ENCODE measurements at regions not wholly inside any gene's neighbourhood (a gene's known extent, or its start where the extent isn't known, plus 50 kb on each side); places are given as distances from the start of the nearest gene placed in this dataset.

- Histone ChIP-seq H3K27ac (no peak overlapping the region), H3K9me3 (no peaks in the 10 kb centered on the region), H3K4me3 (no peak overlapping the region), H3K36me3 (no peaks in the 10 kb centered on the region), H3K27me3 (no peaks in the 10 kb centered on the region), H3K4me1 (no peaks in the 10 kb centered on the region)
- WGBS, 2 donors (ENCODE audit: low coverage in 1 of 2), result 81 to 83% methylated on average over 2 to 3 of the region's 3 CpGs
- TF ChIP-seq POLR2AphosphoS5 (IDR thresholded peaks at IDR 0.05), result no peak
- no peak for TF ChIP-seq POLR2A (IDR thresholded peaks at IDR 0.05)
- TF ChIP-seq CTCF (IDR thresholded peaks at IDR 0.05), result no peak
- TF ChIP-seq EP300 (IDR thresholded peaks at IDR 0.05), result no peak
- no peak for ATAC-seq
Measured at GRCh38 chr2:36277146-36277808, 78.3 kb upstream of the CRIM1 start.

GRCh38 chr2:36271266-36271665, 84.3 kb upstream of the CRIM1 start:
- no peaks in the 10 kb centered on the region for H3K4me1 ChIP-seq
- peaks cover 0 to 11% (median 0%) of the 10 kb centered on the region in 3 donors for H3K9me3 ChIP-seq
- no peak overlapping the region for H3K4me3 ChIP-seq
- TF ChIP-seq CTCF (IDR thresholded peaks at IDR 0.05) (no peak), POLR2AphosphoS5 (IDR thresholded peaks at IDR 0.05) (no peak), POLR2A (IDR thresholded peaks at IDR 0.05) (no peak), EP300 (IDR thresholded peaks at IDR 0.05) (no peak)
- no peaks in the 10 kb centered on the region for H3K36me3 ChIP-seq
- 72 to 78% methylated on average over 1 of the region's 1 CpG for WGBS, 2 donors (ENCODE audit: low coverage in 1 of 2)
- H3K27me3 ChIP-seq, result no peaks in the 10 kb centered on the region
- H3K27ac ChIP-seq, result no peak overlapping the region
- ATAC-seq, result no peak

- Histone ChIP-seq H3K4me3 (no peak overlapping the region), H3K27me3 (no peaks in the 10 kb centered on the region), H3K4me1 (no peaks in the 10 kb centered on the region), H3K9me3 (peaks cover 0 to 11% (median 0%) of the 10 kb centered on the region in 3 donors), H3K27ac (no peak overlapping the region), H3K36me3 (no peaks in the 10 kb centered on the region)
- TF ChIP-seq POLR2AphosphoS5 (IDR thresholded peaks at IDR 0.05) (no peak), CTCF (IDR thresholded peaks at IDR 0.05) (no peak), POLR2A (IDR thresholded peaks at IDR 0.05) (no peak), EP300 (IDR thresholded peaks at IDR 0.05) (no peak)
- no peak for ATAC-seq
- WGBS, 2 donors (ENCODE audit: low coverage in 1 of 2), result 47 to 77% methylated on average over 3 to 5 of the region's 5 CpGs
Measured at GRCh38 chr2:36270758-36271157, 84.8 kb upstream of the CRIM1 start.

- peaks cover 0 to 11% (median 0%) of the 10 kb centered on the region in 3 donors for H3K9me3 ChIP-seq
- no peak for TF ChIP-seq POLR2A (IDR thresholded peaks at IDR 0.05)
- TF ChIP-seq EP300 (IDR thresholded peaks at IDR 0.05), result no peak
- no peak for TF ChIP-seq POLR2AphosphoS5 (IDR thresholded peaks at IDR 0.05)
- no peak for TF ChIP-seq CTCF (IDR thresholded peaks at IDR 0.05)
- no peak overlapping the region for H3K4me3 ChIP-seq
- no peak overlapping the region for H3K27ac ChIP-seq
- ATAC-seq, result no peak
- 89 to 100% methylated on average over 1 of the region's 1 CpG for WGBS, 2 donors (ENCODE audit: low coverage in 1 of 2)
- no peaks in the 10 kb centered on the region for H3K4me1 ChIP-seq
- no peaks in the 10 kb centered on the region for H3K36me3 ChIP-seq
- no peaks in the 10 kb centered on the region for H3K27me3 ChIP-seq
Measured at GRCh38 chr2:36267194-36267593, 88.4 kb upstream of the CRIM1 start.

GRCh38 chr2:36266536-36267121, 88.9 kb upstream of the CRIM1 start:
- Histone ChIP-seq H3K9me3 (peaks cover 0 to 11% (median 0%) of the 10 kb centered on the region in 3 donors), H3K27me3 (no peaks in the 10 kb centered on the region), H3K27ac (no peak overlapping the region), H3K36me3 (no peaks in the 10 kb centered on the region), H3K4me3 (no peak overlapping the region), H3K4me1 (no peaks in the 10 kb centered on the region)
- TF ChIP-seq POLR2AphosphoS5 (IDR thresholded peaks at IDR 0.05) (no peak), EP300 (IDR thresholded peaks at IDR 0.05) (no peak), POLR2A (IDR thresholded peaks at IDR 0.05) (no peak), CTCF (IDR thresholded peaks at IDR 0.05) (no peak)
- no peak for ATAC-seq
- 92 to 100% methylated on average over 2 of the region's 2 CpGs for WGBS, 2 donors (ENCODE audit: low coverage in 1 of 2)
